GM10248 (cell line): ENCODE measurements at regions not wholly inside any gene's neighbourhood (a gene's known extent, or its start where the extent isn't known, plus 50 kb on each side); places are given as distances from the start of the nearest gene placed in this dataset.
"Not testable (repeated sequence)": the region's sequence is repeated elsewhere in the genome, so short reads cannot be mapped to it uniquely, and the experiment has no call there.

Experiments used
- CTCF ChIA-PET: fragments of 300-600 bp; sonication (Branson Sonifier 250); formaldehyde crosslinking; extraction: SDS; loops from one replicate; lab custom pipeline; 2021; ENCODE audit warnings: antibody characterized with exemption; lab: Yijun Ruan, JAX
- POLR2A ChIA-PET: fragments of 350-650 bp; sonication (Branson Sonifier 250); formaldehyde crosslinking; extraction: SDS; loops from one replicate; lab custom pipeline; 2020; ENCODE audit warnings: antibody characterized with exemption; lab: Yijun Ruan, JAX
- DNase-seq: peaks from one replicate; pipeline ENCODE4 v3.0.0; 2012; ENCODE audit errors: extremely low spot score
- TF ChIP-seq, protein P1 (sequence below): IDR thresholded peaks from 2 replicates; pipeline ENCODE4 v1.5.1; 2012; ENCODE audit warnings: mild to moderate bottlenecking, low read depth; ENCODE audit errors: extremely low read depth, missing control alignments, control extremely low read depth

- POLR2A ChIA-PET: no interaction called here
- no peak for DNase-seq
- CTCF ChIA-PET: no interaction called here
- TF ChIP-seq, protein P1, sequence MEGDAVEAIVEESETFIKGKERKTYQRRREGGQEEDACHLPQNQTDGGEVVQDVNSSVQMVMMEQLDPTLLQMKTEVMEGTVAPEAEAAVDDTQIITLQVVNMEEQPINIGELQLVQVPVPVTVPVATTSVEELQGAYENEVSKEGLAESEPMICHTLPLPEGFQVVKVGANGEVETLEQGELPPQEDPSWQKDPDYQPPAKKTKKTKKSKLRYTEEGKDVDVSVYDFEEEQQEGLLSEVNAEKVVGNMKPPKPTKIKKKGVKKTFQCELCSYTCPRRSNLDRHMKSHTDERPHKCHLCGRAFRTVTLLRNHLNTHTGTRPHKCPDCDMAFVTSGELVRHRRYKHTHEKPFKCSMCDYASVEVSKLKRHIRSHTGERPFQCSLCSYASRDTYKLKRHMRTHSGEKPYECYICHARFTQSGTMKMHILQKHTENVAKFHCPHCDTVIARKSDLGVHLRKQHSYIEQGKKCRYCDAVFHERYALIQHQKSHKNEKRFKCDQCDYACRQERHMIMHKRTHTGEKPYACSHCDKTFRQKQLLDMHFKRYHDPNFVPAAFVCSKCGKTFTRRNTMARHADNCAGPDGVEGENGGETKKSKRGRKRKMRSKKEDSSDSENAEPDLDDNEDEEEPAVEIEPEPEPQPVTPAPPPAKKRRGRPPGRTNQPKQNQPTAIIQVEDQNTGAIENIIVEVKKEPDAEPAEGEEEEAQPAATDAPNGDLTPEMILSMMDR: no peak
These were observed 444.9 kb downstream of the ARL4A start for GRCh38 chr7:13132314-13132713.

- CTCF ChIA-PET: interaction anchor here (2.0 kb wide), 1 partner anchor 8 kb away, joined by 4 read pairs; no protein-coding TSS in a partner anchor
- POLR2A ChIA-PET, DNase-seq: not testable (repeated sequence)
These were observed 448.9 kb downstream of the ARL4A start for GRCh38 chr7:13136345-13136744.

- DNase-seq: no peak
- TF ChIP-seq, protein P1: no peak
- CTCF ChIA-PET: no interaction called here
- POLR2A ChIA-PET: no interaction called here
These were observed 452.0 kb downstream of the ARL4A start for GRCh38 chr7:13139436-13139835.

GRCh38 chr7:13144673-13145072, 457.2 kb downstream of the ARL4A start:
- POLR2A ChIA-PET: no interaction called here
- no peak for DNase-seq
- CTCF ChIA-PET: interaction anchor here (1.0 kb wide), 1 partner anchor 9 kb away, joined by 4 read pairs; no protein-coding TSS in a partner anchor
- TF ChIP-seq, protein P1: no peak

- POLR2A ChIA-PET: no interaction called here
- CTCF ChIA-PET: no interaction called here
These were observed 461.1 kb downstream of the ARL4A start for GRCh38 chr7:13148548-13148947.

DNA sequence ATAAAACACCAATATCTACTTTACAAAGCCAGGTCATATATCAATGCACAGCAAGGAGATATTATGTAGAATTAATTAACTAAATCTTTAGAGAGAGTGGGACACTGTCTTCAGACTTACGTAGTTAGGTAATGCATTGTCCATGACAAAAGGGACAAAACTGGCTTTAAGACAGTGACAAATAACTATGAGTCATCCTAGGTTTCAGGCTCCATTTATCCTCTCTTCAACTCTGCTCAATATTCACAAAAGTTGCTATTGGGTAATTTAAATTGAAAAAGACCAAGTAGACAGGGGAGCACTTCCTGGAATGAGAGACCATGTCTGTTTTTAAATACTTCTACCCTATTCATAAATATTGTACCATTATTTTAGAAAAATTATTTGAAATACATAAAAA, 464.5 kb downstream of the ARL4A start:
- TF ChIP-seq, protein P1: no peak
- ChIA-PET POLR2A (no interaction called here), CTCF (no interaction called here)
- DNase-seq: no peak

More at GRCh38 chr7:13148548-13148947, 461.1 kb downstream of the ARL4A start:
- TF ChIP-seq, protein P1: no peak
- DNase-seq: no peak

DNA sequence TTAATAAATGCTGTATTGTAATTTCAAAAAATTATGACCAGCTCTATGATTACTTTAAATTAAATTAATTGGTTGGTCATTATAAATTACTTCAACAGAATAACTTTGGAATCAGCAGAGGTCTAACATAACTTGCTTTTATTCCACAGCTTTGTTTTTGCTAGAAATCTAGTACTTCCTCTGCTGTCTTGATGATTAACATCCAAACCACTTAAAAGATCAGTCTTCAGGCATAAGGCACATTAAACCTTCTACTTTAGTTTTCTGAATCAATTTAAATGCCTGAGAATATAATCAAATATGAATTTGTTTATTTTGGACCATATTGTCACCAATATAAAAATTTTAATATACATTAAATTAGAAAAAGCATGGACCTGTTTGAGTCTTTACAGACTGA, 465.3 kb downstream of the ARL4A start:
- ChIA-PET POLR2A (no interaction called here), CTCF (interaction anchor here (1.2 kb wide), 1 partner anchor 14 kb away, joined by 3 read pairs; no protein-coding TSS in a partner anchor)
- DNase-seq: no peak
- TF ChIP-seq, protein P1: no peak
